Stimulated activated naive B cell treated with anti-CD40 and anti-IgM and Interleukin-4, amounts not matched to agents 10 μg/mL and 1 μg/mL and 100 μg/mL, for 72 hours (primary cell): ENCODE measurements at regions not wholly inside any gene's neighbourhood (a gene's known extent, or its start where the extent isn't known, plus 50 kb on each side); places are given as distances from the start of the nearest gene placed in this dataset.

Source experiments
- ATAC-seq, 2 donors: fragments of 150-1000 bp; cut with Tn5 transposase; replicated peaks; 2 replicates each; pipeline ENCODE4 v1.10.0; 2021; ENCODE audit warnings: moderate library complexity in 1 of 2
- DNase-seq: peaks from one replicate; pipeline ENCODE4 v3.0.0; 2021
- H3K27ac Mint-ChIP-seq: one replicate; pipeline ENCODE4 v1.8.0; 2022; ENCODE audit warnings: mild to moderate bottlenecking, mixed read lengths
- H3K27me3 Mint-ChIP-seq, 2 donors: one replicate each; pipeline ENCODE4 v1.8.0; 2022; ENCODE audit warnings: mixed read lengths in 2 of 2
- H3K36me3 Mint-ChIP-seq, 2 donors: one replicate each; pipeline ENCODE4 v1.8.0; 2022; ENCODE audit warnings: mixed read lengths in 2 of 2, mild to moderate bottlenecking in 1 of 2
- H3K4me1 Mint-ChIP-seq, 2 donors: one replicate each; pipeline ENCODE4 v1.8.0; 2022; ENCODE audit warnings: mixed read lengths in 2 of 2, mild to moderate bottlenecking in 1 of 2
- H3K4me3 Mint-ChIP-seq, 2 donors: one replicate each; pipeline ENCODE4 v1.8.0; 2022; ENCODE audit warnings: mild to moderate bottlenecking in 2 of 2, mixed read lengths in 2 of 2, moderate library complexity in 1 of 2
- H3K9me3 Mint-ChIP-seq, 2 donors: one replicate each; pipeline ENCODE4 v1.8.0; 2022; ENCODE audit warnings: mixed read lengths in 2 of 2, mild to moderate bottlenecking in 1 of 2

GRCh38 chr10:3682745-3683144 is 102.3 kb downstream of the KLF6 start:
- no peaks in the 10 kb centered on the region for H3K36me3 Mint-ChIP-seq
- H3K4me3 Mint-ChIP-seq, result no peak overlapping the region

GRCh38 chr10:3681642-3682554 is 103.1 kb downstream of the KLF6 start:
- H3K4me3 Mint-ChIP-seq, result no peak overlapping the region
- no peaks in the 10 kb centered on the region for H3K9me3 Mint-ChIP-seq
- H3K4me1 Mint-ChIP-seq, result peaks cover under 1 to 2% of the 10 kb centered on the region in 2 donors
- DNase-seq, result no peak
- no peak overlapping the region for H3K27ac Mint-ChIP-seq
- peaks cover 0 to 6% of the 10 kb centered on the region in 2 donors for H3K27me3 Mint-ChIP-seq
- no peaks in the 10 kb centered on the region for H3K36me3 Mint-ChIP-seq
- no peak for ATAC-seq

More at GRCh38 chr10:3682745-3683144, 102.3 kb downstream of the KLF6 start:
- peaks cover 0 to 6% of the 10 kb centered on the region in 2 donors for H3K27me3 Mint-ChIP-seq
- peaks cover 0 to 2% of the 10 kb centered on the region in 2 donors for H3K4me1 Mint-ChIP-seq
- no peak for ATAC-seq
- no peak for DNase-seq
- no peak overlapping the region for H3K27ac Mint-ChIP-seq
- H3K9me3 Mint-ChIP-seq, result no peaks in the 10 kb centered on the region

GRCh38 chr10:3679950-3680629 is 104.9 kb downstream of the KLF6 start:
- no peak for DNase-seq
- peaks cover 0 to 6% of the 10 kb centered on the region in 2 donors for H3K27me3 Mint-ChIP-seq
- no peak overlapping the region for H3K4me3 Mint-ChIP-seq
- H3K36me3 Mint-ChIP-seq, result no peaks in the 10 kb centered on the region
- H3K4me1 Mint-ChIP-seq, result peaks cover 7 to 10% of the 10 kb centered on the region in 2 donors
- no peak for ATAC-seq
- no peaks in the 10 kb centered on the region for H3K9me3 Mint-ChIP-seq
- H3K27ac Mint-ChIP-seq, result no peak overlapping the region

GRCh38 chr10:3678629-3679227 is 106.3 kb downstream of the KLF6 start:
- Mint-ChIP-seq H3K27me3 (peaks cover 0 to 6% of the 10 kb centered on the region in 2 donors), H3K9me3 (no peaks in the 10 kb centered on the region), H3K36me3 (no peaks in the 10 kb centered on the region), H3K4me1 (peaks cover 5 to 10% of the 10 kb centered on the region in 2 donors), H3K27ac (no peak overlapping the region), H3K4me3 (no peak overlapping the region)
- ATAC-seq (no peak), DNase-seq (no peak)

- Mint-ChIP-seq H3K27ac (no peak overlapping the region), H3K4me1 (peaks cover 5 to 10% of the 10 kb centered on the region in 2 donors), H3K27me3 (peaks cover 0 to 6% of the 10 kb centered on the region in 2 donors), H3K36me3 (no peaks in the 10 kb centered on the region), H3K9me3 (no peaks in the 10 kb centered on the region), H3K4me3 (no peak overlapping the region)
- peak in 1 of 2 donors; percentile 59 for ATAC-seq
- DNase-seq, result no peak
Observed at GRCh38 chr10:3676564-3676963, 108.4 kb downstream of the KLF6 start.

GRCh38 chr10:3672220-3672619 is 112.8 kb downstream of the KLF6 start:
- Mint-ChIP-seq H3K4me1 (peaks cover 11 to 29% of the 10 kb centered on the region in 2 donors), H3K9me3 (no peaks in the 10 kb centered on the region), H3K27me3 (peaks cover 3 to 16% of the 10 kb centered on the region in 2 donors), H3K36me3 (no peaks in the 10 kb centered on the region), H3K27ac (no peak overlapping the region), H3K4me3 (no peak overlapping the region)
- DNase-seq (no peak), ATAC-seq (no peak)

GRCh38 chr10:3671386-3671955 is 113.5 kb downstream of the KLF6 start:
- no peak for ATAC-seq
- peaks cover 12 to 30% of the 10 kb centered on the region in 2 donors for H3K4me1 Mint-ChIP-seq
- no peak overlapping the region for H3K4me3 Mint-ChIP-seq
- H3K36me3 Mint-ChIP-seq, result no peaks in the 10 kb centered on the region
- peaks cover 7 to 19% of the 10 kb centered on the region in 2 donors for H3K27me3 Mint-ChIP-seq
- no peak overlapping the region for H3K27ac Mint-ChIP-seq
- no peak for DNase-seq
- no peaks in the 10 kb centered on the region for H3K9me3 Mint-ChIP-seq

- Mint-ChIP-seq H3K27ac (no peak overlapping the region), H3K27me3 (peaks cover 7 to 22% of the 10 kb centered on the region in 2 donors), H3K4me3 (no peak overlapping the region), H3K36me3 (no peaks in the 10 kb centered on the region), H3K9me3 (no peaks in the 10 kb centered on the region), H3K4me1 (peaks cover 12 to 24% of the 10 kb centered on the region in 2 donors)
- no peak for DNase-seq
- no peak for ATAC-seq
Observed at GRCh38 chr10:3668966-3669330, 116.1 kb downstream of the KLF6 start.

GRCh38 chr10:3668276-3668965 is 116.6 kb downstream of the KLF6 start:
- Mint-ChIP-seq H3K4me3 (peak overlapping the region; percentile 21 to 70), H3K27ac (no peak overlapping the region), H3K9me3 (no peaks in the 10 kb centered on the region), H3K4me1 (peaks cover 12 to 24% of the 10 kb centered on the region in 2 donors), H3K27me3 (peaks cover 7 to 22% of the 10 kb centered on the region in 2 donors), H3K36me3 (no peaks in the 10 kb centered on the region)
- ATAC-seq, result peak; percentile 57
- no peak for DNase-seq

GRCh38 chr10:3666525-3667302 is 118.3 kb downstream of the KLF6 start:
- peaks cover 7 to 22% of the 10 kb centered on the region in 2 donors for H3K27me3 Mint-ChIP-seq
- no peak for DNase-seq
- peak overlapping the region; percentile 62 for H3K27ac Mint-ChIP-seq
- peak; percentile 51 to 65 for ATAC-seq
- H3K4me3 Mint-ChIP-seq, result peak overlapping the region; percentile 1 to 53
- no peaks in the 10 kb centered on the region for H3K9me3 Mint-ChIP-seq
- no peaks in the 10 kb centered on the region for H3K36me3 Mint-ChIP-seq
- peaks cover 12 to 24% of the 10 kb centered on the region in 2 donors for H3K4me1 Mint-ChIP-seq

GRCh38 chr10:3665316-3665908 is 119.6 kb downstream of the KLF6 start:
- Mint-ChIP-seq H3K36me3 (no peaks in the 10 kb centered on the region), H3K4me3 (no peak overlapping the region), H3K27ac (no peak overlapping the region), H3K4me1 (peaks cover 12 to 24% of the 10 kb centered on the region in 2 donors), H3K9me3 (peaks cover 0 to 4% of the 10 kb centered on the region in 2 donors), H3K27me3 (peaks cover 7 to 22% of the 10 kb centered on the region in 2 donors)
- no peak for DNase-seq
- no peak for ATAC-seq

- Mint-ChIP-seq H3K27ac (no peak overlapping the region), H3K4me3 (no peak overlapping the region), H3K36me3 (no peaks in the 10 kb centered on the region), H3K4me1 (peaks cover 7 to 9% of the 10 kb centered on the region in 2 donors), H3K27me3 (peaks cover 7 to 9% of the 10 kb centered on the region in 2 donors), H3K9me3 (peaks cover 0 to 4% of the 10 kb centered on the region in 2 donors)
- no peak for DNase-seq
- no peak for ATAC-seq
Observed at GRCh38 chr10:3662775-3663174, 122.2 kb downstream of the KLF6 start.

GRCh38 chr10:3661271-3661670 is 123.7 kb downstream of the KLF6 start:
- no peak overlapping the region for H3K27ac Mint-ChIP-seq
- ATAC-seq, result no peak

More at GRCh38 chr10:3661271-3661670, 123.7 kb downstream of the KLF6 start:
- H3K4me3 Mint-ChIP-seq, result no peak overlapping the region
- H3K4me1 Mint-ChIP-seq, result peaks cover under 1% of the 10 kb centered on the region in 2 donors
- no peak for DNase-seq
- H3K27me3 Mint-ChIP-seq, result peaks cover 0 to 3% of the 10 kb centered on the region in 2 donors
- H3K36me3 Mint-ChIP-seq, result no peaks in the 10 kb centered on the region
- peaks cover 0 to 4% of the 10 kb centered on the region in 2 donors for H3K9me3 Mint-ChIP-seq
